ENCODE measurements at regions not wholly inside any gene's neighbourhood (a gene's known extent, or its start where the extent isn't known, plus 50 kb on each side); places are given as distances from the start of the nearest gene placed in this dataset.

- no peak for TF ChIP-seq EZH2 (IDR thresholded peaks at IDR 0.05)
- no peak for TF ChIP-seq POLR2AphosphoS5 (IDR thresholded peaks at IDR 0.05; ENCODE audit: borderline replicate concordance, low read depth, low read length)
- TF ChIP-seq FOXP2 (optimal IDR thresholded peaks at IDR 0.05; ENCODE audit: control extremely low read depth, extremely low read length, insufficient read depth) = no peak
Measured at GRCh38 chrX:130552444-130553073, 150.8 kb downstream of the RBMX2 start.
